ENCODE measurements at regions not wholly inside any gene's neighbourhood (a gene's known extent, or its start where the extent isn't known, plus 50 kb on each side); places are given as distances from the start of the nearest gene placed in this dataset.

- Mint-ChIP-seq H3K27ac (no peak overlapping the region), H3K9me3 (peaks cover 31% of the 10 kb centered on the region), H3K4me3 (no peak overlapping the region), H3K27me3 (ENCODE audit: insufficient read depth, low read depth, poor library complexity) (no peaks in the 10 kb centered on the region), H3K4me1 (no peaks in the 10 kb centered on the region), H3K36me3 (ENCODE audit: low read depth) (no peaks in the 10 kb centered on the region)
- no peaks in the 10 kb centered on the region for H3K36me3 ChIP-seq (ENCODE audit: insufficient read depth)
- H3K4me2 ChIP-seq = no peak overlapping the region
- no peaks in the 10 kb centered on the region for H3F3A ChIP-seq (replicated peaks; ENCODE audit: low read depth)
- H3K4me1 ChIP-seq (ENCODE audit: insufficient read depth) = no peaks in the 10 kb centered on the region
- H3K79me2 ChIP-seq (replicated peaks; ENCODE audit: insufficient read depth) = no peaks in the 10 kb centered on the region
- H2AFZ ChIP-seq = 0 out of 2 replicates have a peak overlapping the region, but pooled peaks have one; percentile 44
- DNase-seq (ENCODE audit: low spot score) = no peak
- no peak for ATAC-seq
- TF ChIP-seq, protein P1, sequence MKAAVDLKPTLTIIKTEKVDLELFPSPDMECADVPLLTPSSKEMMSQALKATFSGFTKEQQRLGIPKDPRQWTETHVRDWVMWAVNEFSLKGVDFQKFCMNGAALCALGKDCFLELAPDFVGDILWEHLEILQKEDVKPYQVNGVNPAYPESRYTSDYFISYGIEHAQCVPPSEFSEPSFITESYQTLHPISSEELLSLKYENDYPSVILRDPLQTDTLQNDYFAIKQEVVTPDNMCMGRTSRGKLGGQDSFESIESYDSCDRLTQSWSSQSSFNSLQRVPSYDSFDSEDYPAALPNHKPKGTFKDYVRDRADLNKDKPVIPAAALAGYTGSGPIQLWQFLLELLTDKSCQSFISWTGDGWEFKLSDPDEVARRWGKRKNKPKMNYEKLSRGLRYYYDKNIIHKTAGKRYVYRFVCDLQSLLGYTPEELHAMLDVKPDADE (IDR thresholded peaks at IDR 0.05) = no peak
- TF ChIP-seq STAT1 (IDR thresholded peaks at IDR 0.05; ENCODE audit: unreplicated experiment) (no peak), EZH2 (IDR thresholded peaks at IDR 0.05; ENCODE audit: low read depth, unreplicated experiment) (no peak), CREB1 (CRISPR knock-in tag; IDR thresholded peaks at IDR 0.05; ENCODE audit: low read depth) (no peak)
- no peaks in the 10 kb centered on the region for H3K9me2 ChIP-seq (ENCODE audit: insufficient read depth)
- H3K4me3 ChIP-seq = no peak overlapping the region
- H4K20me1 ChIP-seq (replicated peaks; ENCODE audit: insufficient read depth) = no peaks in the 10 kb centered on the region
- no peak overlapping the region for H3K27ac ChIP-seq (ENCODE audit: low read depth)
- no peaks in the 10 kb centered on the region for H3K27me3 ChIP-seq (ENCODE audit: insufficient read depth)
Observed at GRCh38 chr9:118439441-118439840, 735.2 kb downstream of the TLR4 start.

DNA sequence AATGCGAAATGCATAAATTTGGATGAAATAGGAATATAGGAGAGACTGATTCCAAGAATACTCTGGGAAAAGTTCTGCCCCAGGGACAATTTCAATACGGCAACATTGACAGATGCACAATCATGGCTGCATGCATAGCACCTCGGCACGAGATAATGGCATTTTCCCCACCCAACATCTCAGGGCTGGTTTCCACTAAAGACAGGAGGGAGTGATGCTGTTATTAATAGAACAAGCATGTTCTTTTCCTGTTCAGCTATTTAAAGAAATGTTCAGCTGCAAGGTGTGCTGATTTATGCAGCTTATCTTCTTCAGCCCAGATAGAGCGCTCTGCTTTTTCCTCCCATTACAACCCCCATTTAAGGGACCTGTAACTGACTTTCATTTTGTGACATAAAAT, 740.2 kb downstream of the TLR4 start:
- DNase-seq (ENCODE audit: low spot score) = no peak
- H3K27me3 ChIP-seq (ENCODE audit: insufficient read depth) = no peaks in the 10 kb centered on the region
- H2AFZ ChIP-seq = no peak overlapping the region; the same call in 1 of the 2 replicates
- H3K36me3 Mint-ChIP-seq (ENCODE audit: low read depth) = no peaks in the 10 kb centered on the region
- H3K4me1 Mint-ChIP-seq = peaks cover 7% of the 10 kb centered on the region; the same call in 2 of the 3 replicates
- no peaks in the 10 kb centered on the region for H3K79me2 ChIP-seq (replicated peaks; ENCODE audit: insufficient read depth)
- ATAC-seq = no peak
- peaks cover 21% of the 10 kb centered on the region for H3K9me3 Mint-ChIP-seq
- H3K9me2 ChIP-seq (ENCODE audit: insufficient read depth) = no peaks in the 10 kb centered on the region
- no peaks in the 10 kb centered on the region for H3F3A ChIP-seq (replicated peaks; ENCODE audit: low read depth)
- H3K4me1 ChIP-seq (ENCODE audit: insufficient read depth) = peaks cover 6% of the 10 kb centered on the region; the same call in 1 of the 2 replicates
- no peaks in the 10 kb centered on the region for H3K36me3 ChIP-seq (ENCODE audit: insufficient read depth)
- no peaks in the 10 kb centered on the region for H3K27me3 Mint-ChIP-seq (ENCODE audit: insufficient read depth, low read depth, poor library complexity)
- H4K20me1 ChIP-seq (replicated peaks; ENCODE audit: insufficient read depth) = no peaks in the 10 kb centered on the region
- H3K27ac Mint-ChIP-seq = no peak overlapping the region
- H3K27ac ChIP-seq (ENCODE audit: low read depth) = no peak overlapping the region
- no peak overlapping the region for H3K4me2 ChIP-seq
- no peak overlapping the region for H3K4me3 ChIP-seq
- H3K4me3 Mint-ChIP-seq = no peak overlapping the region
- TF ChIP-seq, protein P2, sequence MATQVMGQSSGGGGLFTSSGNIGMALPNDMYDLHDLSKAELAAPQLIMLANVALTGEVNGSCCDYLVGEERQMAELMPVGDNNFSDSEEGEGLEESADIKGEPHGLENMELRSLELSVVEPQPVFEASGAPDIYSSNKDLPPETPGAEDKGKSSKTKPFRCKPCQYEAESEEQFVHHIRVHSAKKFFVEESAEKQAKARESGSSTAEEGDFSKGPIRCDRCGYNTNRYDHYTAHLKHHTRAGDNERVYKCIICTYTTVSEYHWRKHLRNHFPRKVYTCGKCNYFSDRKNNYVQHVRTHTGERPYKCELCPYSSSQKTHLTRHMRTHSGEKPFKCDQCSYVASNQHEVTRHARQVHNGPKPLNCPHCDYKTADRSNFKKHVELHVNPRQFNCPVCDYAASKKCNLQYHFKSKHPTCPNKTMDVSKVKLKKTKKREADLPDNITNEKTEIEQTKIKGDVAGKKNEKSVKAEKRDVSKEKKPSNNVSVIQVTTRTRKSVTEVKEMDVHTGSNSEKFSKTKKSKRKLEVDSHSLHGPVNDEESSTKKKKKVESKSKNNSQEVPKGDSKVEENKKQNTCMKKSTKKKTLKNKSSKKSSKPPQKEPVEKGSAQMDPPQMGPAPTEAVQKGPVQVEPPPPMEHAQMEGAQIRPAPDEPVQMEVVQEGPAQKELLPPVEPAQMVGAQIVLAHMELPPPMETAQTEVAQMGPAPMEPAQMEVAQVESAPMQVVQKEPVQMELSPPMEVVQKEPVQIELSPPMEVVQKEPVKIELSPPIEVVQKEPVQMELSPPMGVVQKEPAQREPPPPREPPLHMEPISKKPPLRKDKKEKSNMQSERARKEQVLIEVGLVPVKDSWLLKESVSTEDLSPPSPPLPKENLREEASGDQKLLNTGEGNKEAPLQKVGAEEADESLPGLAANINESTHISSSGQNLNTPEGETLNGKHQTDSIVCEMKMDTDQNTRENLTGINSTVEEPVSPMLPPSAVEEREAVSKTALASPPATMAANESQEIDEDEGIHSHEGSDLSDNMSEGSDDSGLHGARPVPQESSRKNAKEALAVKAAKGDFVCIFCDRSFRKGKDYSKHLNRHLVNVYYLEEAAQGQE (IDR thresholded peaks at IDR 0.05; ENCODE audit: unreplicated experiment) = no peak
- no peak for TF ChIP-seq CREB1 (CRISPR knock-in tag; IDR thresholded peaks at IDR 0.05; ENCODE audit: low read depth)
- TF ChIP-seq, protein P3, sequence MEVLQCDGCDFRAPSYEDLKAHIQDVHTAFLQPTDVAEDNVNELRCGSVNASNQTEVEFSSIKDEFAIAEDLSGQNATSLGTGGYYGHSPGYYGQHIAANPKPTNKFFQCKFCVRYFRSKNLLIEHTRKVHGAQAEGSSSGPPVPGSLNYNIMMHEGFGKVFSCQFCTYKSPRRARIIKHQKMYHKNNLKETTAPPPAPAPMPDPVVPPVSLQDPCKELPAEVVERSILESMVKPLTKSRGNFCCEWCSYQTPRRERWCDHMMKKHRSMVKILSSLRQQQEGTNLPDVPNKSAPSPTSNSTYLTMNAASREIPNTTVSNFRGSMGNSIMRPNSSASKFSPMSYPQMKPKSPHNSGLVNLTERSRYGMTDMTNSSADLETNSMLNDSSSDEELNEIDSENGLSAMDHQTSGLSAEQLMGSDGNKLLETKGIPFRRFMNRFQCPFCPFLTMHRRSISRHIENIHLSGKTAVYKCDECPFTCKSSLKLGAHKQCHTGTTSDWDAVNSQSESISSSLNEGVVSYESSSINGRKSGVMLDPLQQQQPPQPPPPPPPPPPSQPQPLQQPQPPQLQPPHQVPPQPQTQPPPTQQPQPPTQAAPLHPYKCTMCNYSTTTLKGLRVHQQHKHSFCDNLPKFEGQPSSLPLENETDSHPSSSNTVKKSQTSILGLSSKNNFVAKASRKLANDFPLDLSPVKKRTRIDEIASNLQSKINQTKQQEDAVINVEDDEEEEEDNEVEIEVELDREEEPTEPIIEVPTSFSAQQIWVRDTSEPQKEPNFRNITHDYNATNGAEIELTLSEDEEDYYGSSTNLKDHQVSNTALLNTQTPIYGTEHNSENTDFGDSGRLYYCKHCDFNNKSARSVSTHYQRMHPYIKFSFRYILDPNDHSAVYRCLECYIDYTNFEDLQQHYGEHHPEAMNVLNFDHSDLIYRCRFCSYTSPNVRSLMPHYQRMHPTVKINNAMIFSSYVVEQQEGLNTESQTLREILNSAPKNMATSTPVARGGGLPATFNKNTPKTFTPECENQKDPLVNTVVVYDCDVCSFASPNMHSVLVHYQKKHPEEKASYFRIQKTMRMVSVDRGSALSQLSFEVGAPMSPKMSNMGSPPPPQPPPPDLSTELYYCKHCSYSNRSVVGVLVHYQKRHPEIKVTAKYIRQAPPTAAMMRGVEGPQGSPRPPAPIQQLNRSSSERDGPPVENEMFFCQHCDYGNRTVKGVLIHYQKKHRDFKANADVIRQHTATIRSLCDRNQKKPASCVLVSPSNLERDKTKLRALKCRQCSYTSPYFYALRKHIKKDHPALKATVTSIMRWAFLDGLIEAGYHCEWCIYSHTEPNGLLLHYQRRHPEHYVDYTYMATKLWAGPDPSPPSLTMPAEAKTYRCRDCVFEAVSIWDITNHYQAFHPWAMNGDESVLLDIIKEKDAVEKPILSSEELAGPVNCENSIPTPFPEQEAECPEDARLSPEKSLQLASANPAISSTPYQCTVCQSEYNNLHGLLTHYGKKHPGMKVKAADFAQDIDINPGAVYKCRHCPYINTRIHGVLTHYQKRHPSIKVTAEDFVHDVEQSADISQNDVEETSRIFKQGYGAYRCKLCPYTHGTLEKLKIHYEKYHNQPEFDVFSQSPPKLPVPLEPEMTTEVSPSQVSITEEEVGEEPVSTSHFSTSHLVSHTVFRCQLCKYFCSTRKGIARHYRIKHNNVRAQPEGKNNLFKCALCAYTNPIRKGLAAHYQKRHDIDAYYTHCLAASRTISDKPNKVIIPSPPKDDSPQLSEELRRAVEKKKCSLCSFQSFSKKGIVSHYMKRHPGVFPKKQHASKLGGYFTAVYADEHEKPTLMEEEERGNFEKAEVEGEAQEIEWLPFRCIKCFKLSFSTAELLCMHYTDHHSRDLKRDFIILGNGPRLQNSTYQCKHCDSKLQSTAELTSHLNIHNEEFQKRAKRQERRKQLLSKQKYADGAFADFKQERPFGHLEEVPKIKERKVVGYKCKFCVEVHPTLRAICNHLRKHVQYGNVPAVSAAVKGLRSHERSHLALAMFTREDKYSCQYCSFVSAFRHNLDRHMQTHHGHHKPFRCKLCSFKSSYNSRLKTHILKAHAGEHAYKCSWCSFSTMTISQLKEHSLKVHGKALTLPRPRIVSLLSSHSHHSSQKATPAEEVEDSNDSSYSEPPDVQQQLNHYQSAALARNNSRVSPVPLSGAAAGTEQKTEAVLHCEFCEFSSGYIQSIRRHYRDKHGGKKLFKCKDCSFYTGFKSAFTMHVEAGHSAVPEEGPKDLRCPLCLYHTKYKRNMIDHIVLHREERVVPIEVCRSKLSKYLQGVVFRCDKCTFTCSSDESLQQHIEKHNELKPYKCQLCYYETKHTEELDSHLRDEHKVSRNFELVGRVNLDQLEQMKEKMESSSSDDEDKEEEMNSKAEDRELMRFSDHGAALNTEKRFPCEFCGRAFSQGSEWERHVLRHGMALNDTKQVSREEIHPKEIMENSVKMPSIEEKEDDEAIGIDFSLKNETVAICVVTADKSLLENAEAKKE (CRISPR knock-in tag; IDR thresholded peaks at IDR 0.05) = no peak
- TF ChIP-seq, protein P4, sequence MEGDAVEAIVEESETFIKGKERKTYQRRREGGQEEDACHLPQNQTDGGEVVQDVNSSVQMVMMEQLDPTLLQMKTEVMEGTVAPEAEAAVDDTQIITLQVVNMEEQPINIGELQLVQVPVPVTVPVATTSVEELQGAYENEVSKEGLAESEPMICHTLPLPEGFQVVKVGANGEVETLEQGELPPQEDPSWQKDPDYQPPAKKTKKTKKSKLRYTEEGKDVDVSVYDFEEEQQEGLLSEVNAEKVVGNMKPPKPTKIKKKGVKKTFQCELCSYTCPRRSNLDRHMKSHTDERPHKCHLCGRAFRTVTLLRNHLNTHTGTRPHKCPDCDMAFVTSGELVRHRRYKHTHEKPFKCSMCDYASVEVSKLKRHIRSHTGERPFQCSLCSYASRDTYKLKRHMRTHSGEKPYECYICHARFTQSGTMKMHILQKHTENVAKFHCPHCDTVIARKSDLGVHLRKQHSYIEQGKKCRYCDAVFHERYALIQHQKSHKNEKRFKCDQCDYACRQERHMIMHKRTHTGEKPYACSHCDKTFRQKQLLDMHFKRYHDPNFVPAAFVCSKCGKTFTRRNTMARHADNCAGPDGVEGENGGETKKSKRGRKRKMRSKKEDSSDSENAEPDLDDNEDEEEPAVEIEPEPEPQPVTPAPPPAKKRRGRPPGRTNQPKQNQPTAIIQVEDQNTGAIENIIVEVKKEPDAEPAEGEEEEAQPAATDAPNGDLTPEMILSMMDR (conservative IDR thresholded peaks at IDR 0.05; ENCODE audit: low read depth in 2 of 2) = no peak
- TF ChIP-seq, protein P1 (IDR thresholded peaks at IDR 0.05) = no peak
- TF ChIP-seq STAT1 (IDR thresholded peaks at IDR 0.05; ENCODE audit: unreplicated experiment) = no peak

Measured in GM23338 (cell line).